GM19397 (cell line): ENCODE measurements at regions not wholly inside any gene's neighbourhood (a gene's known extent, or its start where the extent isn't known, plus 50 kb on each side); places are given as distances from the start of the nearest gene placed in this dataset.
"Not testable (repeated sequence)": the region's sequence is repeated elsewhere in the genome, so short reads cannot be mapped to it uniquely, and the experiment has no call there.

Experiments used
- ATAC-seq: cut with Tn5 transposase; IDR thresholded peaks from one replicate; pipeline ENCODE4 v1.9.1; 2021; ENCODE audit warnings: mild to moderate bottlenecking, moderate library complexity; ENCODE audit not compliant: unreplicated experiment

DNA sequence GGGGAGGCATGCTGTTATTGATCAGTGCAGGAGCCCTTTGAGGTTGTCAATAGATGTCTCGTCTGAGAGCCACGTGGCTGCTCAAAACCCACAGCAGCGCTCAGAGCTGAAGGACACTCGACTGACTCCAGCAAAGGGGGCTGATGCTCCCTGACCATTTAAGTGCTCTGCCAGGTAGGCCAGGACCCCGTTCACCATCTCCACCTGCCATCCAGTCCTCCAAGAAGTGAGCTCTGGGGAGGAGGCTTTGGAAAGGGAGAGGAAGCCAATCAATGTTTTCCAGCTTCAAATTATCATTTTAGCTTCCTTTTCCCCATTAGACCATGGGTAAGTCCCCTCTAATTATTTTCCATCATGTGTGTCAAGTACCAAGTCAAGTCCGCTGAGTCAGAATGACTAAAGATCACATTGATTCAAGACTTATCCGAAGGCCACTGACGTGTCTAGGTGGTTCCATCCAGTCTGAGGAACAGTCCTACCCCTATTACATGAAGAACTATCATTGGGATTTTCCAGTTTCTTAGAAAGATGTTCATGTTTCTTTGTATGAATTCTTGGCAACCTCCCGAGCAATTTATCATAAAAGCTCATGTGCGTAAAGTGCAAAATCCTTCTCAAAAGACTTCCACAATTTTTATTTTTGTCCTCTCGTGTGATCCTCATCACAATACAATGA lies 302.6 kb upstream of the LYZL1 start:
- ATAC-seq: no peak

DNA sequence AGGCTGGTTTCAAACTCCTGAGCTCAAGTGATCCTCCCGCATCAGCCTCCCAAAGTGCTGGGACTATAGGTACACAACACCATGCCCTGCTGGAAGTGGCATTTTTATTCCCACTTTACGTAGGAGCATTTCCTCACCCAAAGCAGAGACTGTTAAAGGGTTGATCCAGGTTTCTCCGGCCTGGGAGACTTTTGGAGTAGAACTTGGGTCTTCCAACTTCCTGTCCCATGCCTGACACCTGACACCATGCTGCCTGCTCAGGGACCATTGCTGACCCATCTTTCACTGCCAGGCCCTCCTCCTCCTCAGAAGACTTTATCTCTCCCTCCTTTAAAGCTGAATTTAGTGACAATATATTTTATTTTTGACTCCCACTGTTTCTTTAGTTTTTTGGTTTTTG lies 302.0 kb upstream of the LYZL1 start:
- ATAC-seq: no peak

DNA sequence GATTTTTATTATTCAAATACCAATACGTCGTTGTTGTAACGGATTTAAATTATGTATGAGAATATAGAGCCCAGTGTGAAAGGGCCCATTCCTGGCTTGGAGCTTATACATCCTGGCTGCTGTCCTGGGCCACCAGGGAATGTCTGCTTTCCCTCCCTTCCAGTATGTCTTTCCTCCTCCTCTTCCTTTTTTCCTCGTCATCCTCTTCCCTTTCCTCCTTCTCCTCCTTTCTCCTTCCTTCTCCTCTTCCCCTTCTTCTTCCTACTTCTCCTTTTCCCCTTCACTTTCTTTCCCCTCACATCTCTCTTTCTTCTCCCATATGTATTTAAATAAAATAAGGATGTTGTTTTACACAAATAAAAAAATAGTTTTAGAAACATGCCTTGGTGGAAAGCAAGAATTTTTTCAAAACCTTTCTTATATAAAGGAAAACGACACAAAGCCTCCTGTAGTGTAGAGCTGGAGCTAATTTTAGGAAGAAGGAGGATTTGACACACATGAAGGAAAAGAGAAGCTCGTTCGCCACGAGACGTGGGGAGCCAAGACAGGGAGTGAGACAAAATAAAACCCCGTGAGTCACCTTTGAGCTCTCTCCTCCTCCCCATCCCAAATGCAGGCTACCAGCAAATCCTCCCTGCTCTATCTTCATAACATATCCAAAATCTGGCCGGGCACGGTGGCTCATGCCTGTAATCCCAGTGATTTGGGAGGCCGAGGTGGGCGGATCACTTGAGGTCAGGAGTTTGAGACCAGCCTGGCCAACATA lies 301.1 kb upstream of the LYZL1 start:
- ATAC-seq: no peak

DNA sequence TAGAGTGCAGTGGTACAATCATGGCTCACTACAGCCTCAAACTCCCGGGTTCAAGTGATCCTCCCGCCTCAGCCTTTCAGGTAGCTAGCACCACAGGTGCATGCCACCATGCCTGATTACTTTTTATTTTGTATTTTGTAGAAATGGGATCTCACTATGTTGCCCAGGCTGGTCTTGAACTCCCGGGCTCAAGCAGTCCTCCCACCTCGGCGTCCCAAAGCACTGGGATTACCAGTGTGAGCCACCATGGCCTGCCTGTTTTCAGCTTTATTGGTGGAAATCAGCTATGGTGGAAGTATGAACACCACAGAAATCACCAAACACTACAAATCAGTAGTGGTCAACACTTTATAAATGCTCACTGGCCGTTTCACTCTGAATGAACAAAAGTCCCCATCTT lies 299.9 kb upstream of the LYZL1 start:
- no peak for ATAC-seq

DNA sequence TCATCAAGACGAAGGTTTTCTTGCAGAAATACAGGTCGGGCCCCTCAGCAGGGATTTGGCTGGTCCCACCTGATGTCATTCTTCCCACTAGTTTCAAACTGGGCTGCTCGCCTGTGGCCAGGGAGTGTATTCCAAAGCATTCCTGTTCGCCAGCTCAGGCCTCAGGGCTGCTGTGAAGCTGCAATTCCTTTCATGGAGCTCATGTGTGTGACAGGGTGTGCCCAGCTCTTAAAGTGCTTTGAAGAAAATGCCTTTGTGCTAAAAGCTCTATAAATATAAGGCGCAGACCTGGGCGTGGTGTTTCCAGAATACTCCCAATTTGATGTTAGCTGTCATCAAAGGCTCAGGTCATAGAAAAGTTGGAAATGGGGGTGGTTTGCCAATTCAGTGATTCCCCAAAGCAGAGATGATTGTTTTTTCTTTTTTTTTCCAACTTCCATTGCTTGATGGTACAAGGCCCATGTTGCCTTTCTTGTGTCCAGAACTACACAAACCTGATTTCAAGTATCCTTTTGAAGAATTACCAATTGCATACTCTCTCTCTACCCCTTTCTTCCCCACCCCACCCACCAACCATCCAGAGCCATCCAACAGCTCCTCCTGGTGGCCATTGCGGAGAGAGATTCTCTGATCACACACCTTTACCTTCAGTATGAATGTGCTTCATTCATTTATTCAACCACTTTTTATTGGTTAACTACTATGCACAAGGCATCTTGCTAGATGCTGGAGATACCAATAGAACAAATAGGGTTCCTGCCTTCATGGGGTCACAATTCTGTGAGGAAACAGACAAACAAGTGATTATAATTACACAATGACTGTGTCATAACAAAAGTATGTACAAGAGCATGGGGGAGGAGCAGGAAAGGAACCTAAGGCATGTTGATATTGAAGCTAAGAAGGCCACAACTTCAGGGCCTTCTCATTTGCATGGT lies 297.3 kb upstream of the LYZL1 start:
- no peak for ATAC-seq

DNA sequence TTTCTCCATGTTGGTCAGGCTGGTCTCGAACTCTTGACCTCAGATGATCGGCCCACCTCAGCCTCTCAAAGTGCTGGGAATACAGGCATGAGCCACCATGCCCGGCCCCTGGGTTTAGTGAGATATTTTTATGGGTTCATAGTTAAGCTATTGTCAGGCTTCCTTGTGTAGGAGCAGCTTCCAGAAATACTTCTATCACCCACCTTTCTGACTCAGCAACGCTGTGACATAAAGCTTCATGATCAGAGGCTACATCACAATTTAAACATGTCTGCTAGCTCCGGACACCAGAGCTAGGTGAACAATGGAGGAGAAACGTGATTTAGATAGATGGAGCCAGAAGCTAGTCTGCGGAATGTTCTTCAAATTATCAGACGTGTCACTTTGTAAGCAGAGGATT lies 295.8 kb upstream of the LYZL1 start:
- no peak for ATAC-seq

DNA sequence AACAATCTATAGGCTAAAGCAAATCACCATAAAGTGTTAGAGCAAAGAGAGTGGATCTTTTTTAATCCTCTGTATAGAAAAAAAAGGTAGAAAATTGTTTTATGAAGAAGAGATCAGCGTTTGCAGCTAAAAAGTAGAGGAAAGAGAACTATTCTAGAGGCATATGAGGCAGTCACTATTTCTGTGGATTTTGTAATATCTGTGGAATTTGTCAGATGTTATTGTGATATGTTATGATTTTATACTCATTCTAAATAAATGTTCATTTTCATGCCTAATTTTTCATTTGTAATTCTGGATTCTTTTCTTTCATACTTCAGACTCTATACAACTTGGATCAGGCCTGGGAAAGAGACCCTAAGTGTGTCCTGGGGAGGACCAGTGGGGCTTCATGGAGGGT lies 295.0 kb upstream of the LYZL1 start:
- ATAC-seq: no peak

DNA sequence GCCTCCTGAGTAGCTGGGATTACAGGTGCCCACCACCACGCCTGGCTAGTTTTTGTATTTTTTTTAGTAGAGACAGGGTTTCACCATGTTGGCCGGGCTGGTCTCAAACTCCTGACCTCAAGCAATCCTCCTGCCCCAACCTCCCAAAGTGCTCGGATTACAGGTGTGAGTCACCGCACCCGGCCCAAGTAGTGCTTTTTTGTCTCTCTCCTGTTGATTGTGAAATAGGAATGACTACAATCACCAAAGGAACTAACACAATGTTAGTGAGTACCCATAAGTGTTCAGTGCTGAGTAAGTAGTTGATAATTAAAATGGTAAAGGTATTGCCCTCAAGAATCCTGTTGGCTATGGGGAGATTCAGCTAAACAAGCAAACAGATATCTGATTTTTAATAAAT lies 294.1 kb upstream of the LYZL1 start:
- not testable (repeated sequence) for ATAC-seq

DNA sequence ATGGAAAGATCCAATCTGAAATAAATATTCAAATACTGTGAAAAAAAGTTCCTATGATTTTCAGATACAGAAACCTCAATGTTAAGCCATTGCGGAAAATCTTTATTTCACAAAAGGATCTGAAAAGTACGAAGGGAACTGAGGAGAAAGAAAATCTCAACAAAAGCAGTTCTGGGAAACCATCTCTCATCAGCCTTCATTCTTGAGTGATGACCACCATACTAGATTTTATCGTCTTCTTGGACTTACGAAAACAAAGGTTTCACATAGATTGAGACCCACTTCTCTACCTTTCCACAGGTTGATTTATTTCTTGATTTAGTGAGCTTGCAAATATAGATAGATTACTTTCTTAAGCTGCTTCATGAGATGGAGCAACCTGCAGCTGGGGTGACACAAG lies 293.4 kb upstream of the LYZL1 start:
- no peak for ATAC-seq

DNA sequence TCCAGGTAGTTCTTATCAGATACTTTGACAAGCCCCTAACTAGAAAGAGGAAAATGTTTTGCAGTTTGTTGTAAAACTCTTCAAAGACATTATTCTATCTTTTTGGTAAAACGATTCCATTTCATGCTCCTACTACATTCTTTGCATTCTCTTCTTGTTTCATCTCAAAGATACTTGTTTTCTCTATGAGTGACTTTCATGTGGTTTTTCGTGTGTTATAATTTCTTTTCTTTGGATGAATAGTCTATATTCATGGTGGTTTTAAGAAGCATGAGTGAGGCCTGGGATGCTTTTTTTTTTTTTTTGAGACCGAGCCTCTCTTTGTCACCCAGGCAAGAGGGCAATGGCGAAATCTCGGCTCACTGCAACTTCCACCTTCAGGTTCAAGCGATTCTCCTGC lies 292.5 kb upstream of the LYZL1 start:
- ATAC-seq: no peak

DNA sequence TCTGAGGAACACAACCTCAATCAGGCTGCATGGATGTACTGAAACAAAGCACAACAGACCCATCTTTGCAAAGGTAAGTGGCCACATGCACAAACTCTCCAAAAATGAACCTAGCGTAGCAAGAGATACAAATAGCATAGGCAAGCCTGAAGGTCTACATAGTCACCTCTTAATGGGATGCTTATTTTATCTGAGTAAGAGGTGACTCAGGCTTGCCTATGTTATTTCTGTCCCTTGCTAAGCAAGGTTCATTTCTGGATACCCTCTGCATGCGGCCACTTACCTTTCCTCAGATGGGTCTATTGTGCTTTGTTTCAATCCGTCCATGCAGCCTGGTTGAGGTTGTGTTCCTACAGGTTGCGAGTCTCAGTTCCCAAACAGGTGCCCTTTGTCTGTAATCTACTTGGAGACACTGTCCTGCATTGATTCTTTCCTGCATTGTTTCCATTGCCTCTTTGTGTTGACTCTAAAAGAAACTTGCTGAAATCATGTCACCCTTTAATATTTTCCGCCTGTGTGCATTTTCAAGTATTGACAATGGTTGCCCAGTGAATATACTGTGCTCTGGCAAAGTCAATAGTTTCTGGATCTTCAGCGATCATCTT lies 291.8 kb upstream of the LYZL1 start:
- ATAC-seq: no peak

DNA sequence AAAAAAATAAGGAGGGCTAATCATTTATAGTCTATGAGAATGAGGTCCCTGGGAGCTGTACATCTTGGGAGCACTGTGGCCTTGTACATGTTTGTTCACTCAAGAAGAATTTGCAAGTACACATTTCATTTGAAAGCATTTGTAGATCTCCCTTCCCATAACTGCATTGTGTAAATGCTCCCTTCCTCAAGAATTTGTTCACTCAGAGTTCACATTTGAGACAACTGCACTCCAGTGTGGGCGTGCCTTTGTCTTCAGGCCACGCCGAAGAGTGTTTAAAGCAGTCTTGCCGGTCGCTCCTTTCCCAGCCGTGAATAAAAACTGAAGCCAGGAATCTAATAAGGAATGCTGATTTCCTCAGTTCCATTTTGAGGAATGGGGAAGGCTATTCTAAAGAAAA lies 291.1 kb upstream of the LYZL1 start:
- no peak for ATAC-seq

DNA sequence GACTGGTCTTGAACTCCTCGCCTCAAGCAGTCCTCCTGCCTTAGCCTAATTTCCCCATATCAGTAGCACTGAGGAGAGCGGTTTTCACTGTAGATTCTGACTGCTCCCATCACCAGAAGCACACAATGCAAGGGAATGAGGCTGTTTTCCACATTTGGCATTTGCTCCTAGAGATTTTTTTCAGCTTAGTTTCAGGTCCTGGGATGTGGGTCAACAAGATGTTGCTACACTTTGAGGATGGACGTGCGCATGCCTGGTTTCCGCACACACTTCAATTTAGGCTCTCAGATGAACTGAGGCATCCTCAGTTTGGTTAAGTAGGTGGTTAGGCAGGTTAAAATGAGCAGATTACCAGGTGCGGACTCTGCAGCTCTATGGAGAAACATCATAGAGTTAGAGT lies 287.1 kb upstream of the LYZL1 start:
- no peak for ATAC-seq

DNA sequence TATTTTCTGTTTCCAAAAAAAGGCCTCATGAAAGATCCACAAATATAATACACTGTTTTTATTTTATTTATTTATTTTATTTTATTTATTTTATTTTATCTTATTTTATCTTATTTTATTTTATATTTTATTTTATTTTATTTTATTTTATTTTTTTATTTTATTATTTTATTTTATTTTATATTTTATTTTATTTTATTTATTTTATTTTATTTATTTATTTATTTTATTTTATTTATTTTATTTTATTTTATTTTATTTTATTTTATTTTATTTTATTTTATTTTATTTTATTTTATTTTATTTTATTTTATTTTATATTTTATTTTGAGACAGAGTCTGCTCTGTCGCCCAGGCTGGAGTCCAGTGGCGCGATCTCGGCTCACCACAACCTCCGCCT lies 285.9 kb upstream of the LYZL1 start:
- not testable (repeated sequence) for ATAC-seq

DNA sequence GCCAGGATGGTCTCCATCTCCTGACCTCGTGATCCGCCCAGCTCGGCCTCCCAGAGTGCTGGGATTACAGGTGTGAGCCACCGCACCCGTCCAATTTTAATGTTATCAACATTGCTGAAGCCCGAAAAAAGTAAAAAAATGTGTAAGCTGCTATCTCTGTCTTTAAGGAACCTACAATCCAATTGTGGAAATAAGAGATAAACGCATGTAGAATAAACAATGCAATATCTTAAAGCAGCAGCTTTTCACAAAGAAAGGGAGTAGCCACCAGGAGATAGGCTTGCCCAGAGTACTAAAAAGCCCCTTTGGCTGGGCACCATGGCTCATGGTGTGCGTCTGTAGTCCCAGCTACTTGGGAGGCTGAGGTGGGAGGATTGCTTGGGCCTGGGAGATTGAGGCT lies 282.9 kb upstream of the LYZL1 start:
- no peak for ATAC-seq

DNA sequence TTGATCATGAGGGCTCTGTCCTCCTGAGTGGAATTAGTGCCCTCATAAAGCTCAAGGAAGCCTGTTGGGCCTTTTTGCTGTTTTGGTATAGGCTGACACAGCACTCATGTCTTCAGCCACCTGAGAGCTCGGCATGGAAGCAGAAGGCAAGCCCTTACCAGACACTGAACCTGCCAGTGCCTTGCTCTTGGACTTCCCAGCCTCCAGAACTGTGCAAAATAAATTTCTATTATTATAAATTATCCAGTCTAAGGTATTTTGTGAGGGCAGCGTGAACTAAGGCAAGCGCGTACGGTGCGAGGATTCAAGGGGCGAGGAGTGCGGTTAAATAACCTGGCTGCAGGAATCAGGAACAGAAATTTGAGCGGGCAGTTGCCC lies 281.5 kb upstream of the LYZL1 start:
- ATAC-seq: no peak

DNA sequence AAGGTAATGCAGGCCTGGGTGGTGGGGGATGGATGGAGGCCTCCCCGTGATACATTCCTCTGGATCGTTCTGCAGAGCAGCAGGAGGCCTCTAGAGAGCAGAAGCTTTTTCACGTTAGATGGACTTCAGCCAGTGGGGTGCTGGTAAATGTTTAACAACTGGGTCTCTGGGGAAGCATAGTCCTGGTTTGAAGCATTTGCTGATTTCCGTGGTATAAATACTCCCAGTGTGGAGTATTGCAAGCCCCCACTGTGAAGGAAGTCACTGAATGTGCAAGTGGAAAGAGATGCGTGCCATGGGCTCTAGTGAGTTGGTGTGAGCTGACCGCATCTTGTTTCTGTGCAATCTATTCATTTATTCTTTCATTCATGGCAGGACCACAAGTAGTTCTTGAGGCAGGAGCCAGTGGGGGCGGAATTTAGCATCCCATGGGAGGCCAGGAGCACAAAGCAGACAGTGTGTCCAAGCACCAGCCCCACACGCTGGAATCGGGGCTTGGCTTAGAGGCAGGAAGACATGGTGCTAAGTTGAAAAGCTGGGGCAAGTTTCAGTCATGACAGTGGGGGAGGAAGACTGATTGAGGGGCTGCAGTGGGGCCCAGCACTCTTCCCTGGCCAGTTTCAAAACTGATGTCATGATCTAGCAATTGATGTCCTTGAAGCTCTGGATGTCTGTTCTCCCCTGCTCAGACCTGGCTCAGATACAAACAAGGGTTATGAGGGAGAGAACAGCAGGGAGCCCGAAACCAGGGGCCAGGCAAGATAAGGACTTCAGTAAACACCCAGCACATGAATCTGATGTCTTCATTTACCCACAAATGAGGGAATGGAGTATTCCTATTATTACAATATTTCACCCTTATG lies 280.9 kb upstream of the LYZL1 start:
- ATAC-seq: no peak

DNA sequence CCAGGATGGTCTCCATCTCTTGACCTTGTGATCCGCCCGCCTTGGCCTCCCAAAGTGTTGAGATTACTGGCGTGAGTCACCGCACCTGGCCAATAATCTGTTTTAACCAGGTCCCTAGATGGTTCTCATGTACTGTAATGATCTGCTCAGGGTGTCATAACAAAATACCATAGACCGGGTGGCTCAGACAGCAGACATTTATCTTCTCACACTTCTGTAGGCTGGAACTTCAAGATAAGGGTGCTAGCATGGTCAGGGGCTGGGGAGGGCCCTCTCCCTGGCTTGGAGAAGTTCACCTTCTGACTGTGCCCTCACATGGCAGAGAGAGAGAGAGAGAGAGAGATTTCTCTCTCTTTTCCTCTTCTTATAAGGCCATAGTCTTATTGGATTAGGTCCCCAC lies 279.4 kb upstream of the LYZL1 start:
- ATAC-seq: no peak

DNA sequence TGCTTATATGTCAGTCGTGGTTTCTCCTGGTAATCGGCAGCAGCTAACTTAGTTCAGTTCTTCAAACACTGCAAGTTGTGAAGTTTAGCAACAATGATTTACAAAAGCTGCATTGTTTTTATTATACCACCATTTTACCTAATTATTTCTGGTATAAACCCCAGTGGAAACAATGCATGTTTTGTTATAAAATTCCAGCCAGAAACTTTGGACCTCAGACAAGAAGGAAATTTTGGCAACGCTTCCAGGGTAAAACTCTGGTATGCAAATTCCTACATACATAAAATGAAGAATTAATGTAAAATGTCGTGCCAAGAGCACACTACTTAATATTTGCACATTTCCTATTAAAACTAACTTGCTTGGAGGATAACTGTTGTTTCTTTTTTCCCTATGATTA lies 277.4 kb upstream of the LYZL1 start:
- ATAC-seq: no peak

DNA sequence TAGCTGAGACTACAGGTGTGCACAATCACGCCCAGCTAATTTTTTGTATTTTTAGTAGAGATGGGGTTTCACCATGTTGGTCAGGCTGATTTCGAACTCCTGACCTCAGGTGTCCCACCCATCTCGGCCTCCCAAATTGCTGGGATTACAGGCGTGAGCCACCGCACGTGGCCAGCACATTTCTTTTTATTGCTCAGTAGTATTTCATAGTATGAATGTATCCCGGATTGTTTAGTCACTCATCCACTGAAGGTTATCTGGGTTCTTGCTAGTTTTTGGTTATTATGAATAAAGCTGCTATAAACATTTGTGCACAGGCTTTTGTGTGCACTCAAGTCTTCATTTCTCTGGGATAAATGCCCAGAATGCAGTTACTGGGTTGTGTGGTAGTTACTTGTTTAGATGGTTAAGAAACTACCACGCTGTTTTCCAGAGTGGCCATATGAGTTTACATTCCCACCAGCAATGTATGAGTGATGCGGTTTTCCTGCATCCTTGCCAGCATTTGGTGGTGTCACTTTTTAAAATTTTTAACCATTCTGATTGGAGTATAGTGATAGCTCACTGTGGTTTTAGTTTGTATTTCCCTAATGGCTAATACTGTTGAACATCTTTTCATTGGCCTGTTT lies 275.8 kb upstream of the LYZL1 start:
- ATAC-seq: no peak
